Suprapubic skin (tissue), 4 donors: ENCODE measurements at regions not wholly inside any gene's neighbourhood (a gene's known extent, or its start where the extent isn't known, plus 50 kb on each side); places are given as distances from the start of the nearest gene placed in this dataset.

Source experiments
- POLR2A ChIP-seq, 2 donors: fragments of 450-650 bp; IDR thresholded peaks; one replicate each; pipeline ENCODE4 v1.6.1; 2017; ENCODE audit warnings: antibody characterized with exemption in 2 of 2, mild to moderate bottlenecking in 2 of 2, moderate library complexity in 2 of 2
- POLR2AphosphoS5 ChIP-seq, 3 donors: sonication (generic); formaldehyde crosslinking; IDR thresholded peaks; one replicate each; pipeline ENCODE4 v1.6.1; 2017; ENCODE audit warnings: antibody characterized with exemption in 3 of 3

- no peak for TF ChIP-seq POLR2AphosphoS5 (IDR thresholded peaks at IDR 0.05)
- TF ChIP-seq POLR2A (IDR thresholded peaks at IDR 0.05): no peak
Observed at GRCh38 chr20:4507288-4507719, 179.0 kb upstream of the PRNP start.
